H1 (cell line): ENCODE measurements at regions not wholly inside any gene's neighbourhood (a gene's known extent, or its start where the extent isn't known, plus 50 kb on each side); places are given as distances from the start of the nearest gene placed in this dataset.

Experiments
- CTCF ChIA-PET: fragments of 300-600 bp; sonication (Branson Sonifier 250); formaldehyde crosslinking; loops from one replicate; lab custom pipeline; 2021; ENCODE audit not compliant: partially characterized antibody; lab: Charles Lee
- POLR2A ChIA-PET: fragments of 300-600 bp; sonication (Branson Sonifier 250); formaldehyde crosslinking; loops from one replicate; lab custom pipeline; 2021; ENCODE audit warnings: inconsistent platforms; ENCODE audit not compliant: partially characterized antibody; lab: Charles Lee
- DNase-seq, 2 experiments: peaks; one replicate each; pipeline versions ENCODE4 v3.0.0 to v3.0.0-alpha.2; 2010 to 2022; ENCODE audit warnings: low spot score in 2 of 2, low read depth in 1 of 2, mixed read lengths in 1 of 2
- FAIRE-seq: peaks from 2 replicates; lab custom pipeline; 2011; peaks lifted over from hg19 to GRCh38; lab: Jason Lieb, UNC
- H2AFZ ChIP-seq: 2 replicates; pipeline ENCODE4 v1.8.1; 2012; ENCODE audit warnings: low read length, inconsistent platforms
- H2AK5ac ChIP-seq: 2 replicates; pipeline ENCODE4 v1.6.1; 2013; ENCODE audit warnings: low read depth, low read length
- H2BK120ac ChIP-seq: replicated peaks from 2 replicates; pipeline ENCODE3; 2013; ENCODE audit warnings: low read depth, low read length, inconsistent platforms
- H2BK12ac ChIP-seq: 2 replicates; pipeline ENCODE4 v1.6.1; 2013; ENCODE audit warnings: low read depth, low read length
- H2BK15ac ChIP-seq: 2 replicates; pipeline ENCODE4 v1.6.1; 2013; ENCODE audit warnings: low read length
- H2BK20ac ChIP-seq: 2 replicates; pipeline ENCODE4 v1.6.1; 2013; ENCODE audit warnings: low read length
- H2BK5ac ChIP-seq: 2 replicates; pipeline ENCODE4 v1.6.1; 2013; ENCODE audit warnings: low read depth, low read length
- H3K14ac ChIP-seq: 2 replicates; pipeline ENCODE4 v1.6.1; 2013; ENCODE audit warnings: inconsistent platforms; ENCODE audit not compliant: insufficient read length
- H3K18ac ChIP-seq: 2 replicates; pipeline ENCODE4 v1.6.1; 2013; ENCODE audit warnings: low read length; ENCODE audit errors: extremely low read depth
- H3K23ac ChIP-seq: 2 replicates; pipeline ENCODE4 v1.6.1; 2013; ENCODE audit warnings: inconsistent platforms; ENCODE audit not compliant: insufficient read length
- H3K23me2 ChIP-seq: 2 replicates; pipeline ENCODE4 v1.6.1; 2013; ENCODE audit warnings: low read depth, low read length
- H3K27ac ChIP-seq: 2 replicates; pipeline ENCODE4 v1.6.1; 2011; ENCODE audit warnings: low read depth, low read length, inconsistent platforms
- H3K27me3 ChIP-seq, 4 experiments: replicated peaks in 1 of 4; 1 replicate in 1 of 4; 2 replicates in 3 of 4; pipeline versions ENCODE4 v1.6.1 to v1.8.1; 2011 to 2013; ENCODE audit warnings: low read length in 3 of 4, mild to moderate bottlenecking in 3 of 4, inconsistent platforms in 2 of 4, mixed read lengths in 2 of 4, moderate library complexity in 1 of 4; ENCODE audit not compliant: control insufficient read depth in 3 of 4, insufficient read depth in 3 of 4; ENCODE audit errors: extremely low read depth in 1 of 4
- H3K36me3 ChIP-seq, 4 experiments: 2 replicates each; pipeline versions ENCODE4 v1.6.1 to v1.8.1; 2011 to 2013; ENCODE audit warnings: mild to moderate bottlenecking in 4 of 4, low read length in 3 of 4, moderate library complexity in 2 of 4, control low read depth in 1 of 4, inconsistent platforms in 1 of 4; ENCODE audit not compliant: insufficient read depth in 4 of 4, control insufficient read depth in 2 of 4
- H3K4ac ChIP-seq: replicated peaks from 2 replicates; pipeline ENCODE3; 2013; ENCODE audit warnings: low read length, low read depth, mixed read lengths, inconsistent platforms; ENCODE audit not compliant: insufficient read length
- H3K4me1 ChIP-seq, 4 experiments: replicated peaks in 1 of 4; 1 replicate in 1 of 4; 2 replicates in 3 of 4; pipeline versions ENCODE4 v1.6.1 to v1.8.1; 2011 to 2013; ENCODE audit warnings: low read length in 3 of 4, inconsistent platforms in 2 of 4, mixed read lengths in 1 of 4; ENCODE audit not compliant: insufficient read depth in 4 of 4, control insufficient read depth in 3 of 4
- H3K4me2 ChIP-seq, 2 experiments: 2 replicates each; pipeline versions ENCODE4 v1.6.1 to v1.8.1; 2011 to 2013; ENCODE audit warnings: low read depth in 2 of 2, low read length in 2 of 2, control low read depth in 1 of 2, inconsistent platforms in 1 of 2, mild to moderate bottlenecking in 1 of 2; ENCODE audit not compliant: insufficient read depth in 1 of 2
- H3K4me3 ChIP-seq, 4 experiments: fragments of 200-600, 300-600 bp in 1 of 4; sonication (generic), shearing (Covaris generic), sonication (Bioruptor Twin) in 1 of 4; 2 replicates each; pipeline versions ENCODE4 v1.5.1 to v1.8.1; 2011 to 2016; ENCODE audit warnings: low read length in 4 of 4, low read depth in 3 of 4, control low read depth in 2 of 4, inconsistent platforms in 2 of 4, mild to moderate bottlenecking in 2 of 4, mixed read lengths in 1 of 4, moderate library complexity in 1 of 4; ENCODE audit not compliant: insufficient read depth in 2 of 4; ENCODE audit errors: extremely low read depth in 1 of 4
- H3K56ac ChIP-seq: replicated peaks from 2 replicates; pipeline ENCODE3; 2013; ENCODE audit warnings: low read depth, mild to moderate bottlenecking, mixed read lengths, low read length, inconsistent platforms; ENCODE audit not compliant: insufficient read length
- H3K79me1 ChIP-seq: 2 replicates; pipeline ENCODE4 v1.6.1; 2013; ENCODE audit warnings: low read depth, low read length, control low read depth
- H3K79me2 ChIP-seq, 2 experiments: 2 replicates each; pipeline versions ENCODE4 v1.6.1 to v1.8.1; 2012 to 2013; ENCODE audit warnings: low read length in 2 of 2, mild to moderate bottlenecking in 2 of 2, inconsistent platforms in 1 of 2; ENCODE audit not compliant: insufficient read depth in 2 of 2, control insufficient read depth in 1 of 2
- H3K9ac ChIP-seq, 4 experiments: replicated peaks in 1 of 4; 1 replicate in 1 of 4; 2 replicates in 3 of 4; pipeline versions ENCODE4 v1.6.1 to v1.8.1; 2011 to 2013; ENCODE audit warnings: low read depth in 3 of 4, low read length in 3 of 4, control low read depth in 2 of 4, mild to moderate bottlenecking in 2 of 4, moderate library complexity in 2 of 4, inconsistent platforms in 1 of 4; ENCODE audit errors: extremely low read depth in 1 of 4
- H3K9me3 ChIP-seq, 2 experiments: 2 replicates each; pipeline versions ENCODE4 v1.6.1 to v1.8.1; 2012 to 2013; ENCODE audit warnings: mild to moderate bottlenecking in 2 of 2, moderate library complexity in 2 of 2, control low read depth in 1 of 2, inconsistent platforms in 1 of 2, low read depth in 1 of 2, low read length in 1 of 2, mixed read lengths in 1 of 2; ENCODE audit not compliant: insufficient read depth in 2 of 2
- H4K20me1 ChIP-seq, 2 experiments: replicated peaks in 1 of 2; 2 replicates each; pipeline versions ENCODE3 to v1.8.1; 2011 to 2013; ENCODE audit warnings: inconsistent platforms in 2 of 2, low read length in 2 of 2, mild to moderate bottlenecking in 1 of 2; ENCODE audit not compliant: insufficient read depth in 2 of 2, control insufficient read depth in 1 of 2
- H4K5ac ChIP-seq: 2 replicates; pipeline ENCODE4 v1.6.1; 2013; ENCODE audit warnings: low read length, low read depth, mixed read lengths, inconsistent platforms; ENCODE audit not compliant: insufficient read length
- H4K8ac ChIP-seq: 2 replicates; pipeline ENCODE4 v1.8.0; 2013; ENCODE audit warnings: mild to moderate bottlenecking, moderate library complexity, low read length, inconsistent platforms; ENCODE audit not compliant: insufficient read depth; ENCODE audit errors: extremely low read depth
- H4K91ac ChIP-seq: replicated peaks from 2 replicates; pipeline ENCODE3; 2013; ENCODE audit warnings: low read length, mixed read lengths, inconsistent platforms; ENCODE audit not compliant: insufficient read length
- CBX5 ChIP-seq: fragments of 300-800, 300-1000 bp; sonication (generic); IDR thresholded peaks from 2 replicates; pipeline ENCODE4 v1.7.1; 2016; ENCODE audit warnings: antibody characterized with exemption, low read length, low read depth
- CEBPB ChIP-seq: IDR thresholded peaks from 2 replicates; pipeline ENCODE4 v1.6.1; 2012; ENCODE audit warnings: low read depth, low read length
- CREB1 ChIP-seq: IDR thresholded peaks from 2 replicates; pipeline ENCODE4 v1.6.1; 2012; ENCODE audit warnings: inconsistent platforms
- FOSL1 ChIP-seq: IDR thresholded peaks from 2 replicates; pipeline ENCODE4 v1.6.1; 2011; ENCODE audit warnings: mild to moderate bottlenecking, low read depth, low read length, moderate library complexity; ENCODE audit not compliant: insufficient read depth
- NANOG ChIP-seq: IDR thresholded peaks from 2 replicates; pipeline ENCODE4 v1.6.1; 2011; ENCODE audit warnings: low read length, low read depth, mild to moderate bottlenecking, inconsistent platforms; ENCODE audit not compliant: insufficient read depth, poor library complexity, severe bottlenecking
- POLR2AphosphoS5 ChIP-seq: IDR thresholded peaks from 2 replicates; pipeline ENCODE4 v1.6.1; 2011; ENCODE audit warnings: low read depth, low read length
- POU5F1 ChIP-seq: IDR thresholded peaks from 2 replicates; pipeline ENCODE4 v1.6.1; 2011; ENCODE audit warnings: low read depth, mild to moderate bottlenecking, low read length, moderate library complexity
- RAD21 ChIP-seq, 2 experiments: IDR thresholded peaks in 1 of 2; conservative IDR thresholded peaks in 1 of 2; 2 replicates each; pipeline ENCODE4 v1.6.1; 2011; ENCODE audit warnings: low read depth in 2 of 2, low read length in 2 of 2, improper control_type of control experiment in 1 of 2, inconsistent platforms in 1 of 2, mild to moderate bottlenecking in 1 of 2, moderate library complexity in 1 of 2
- RNF2 ChIP-seq: fragments of 200-900, 300-1000 bp; sonication (generic); IDR thresholded peaks from 2 replicates; pipeline ENCODE4 v1.7.1; 2016; ENCODE audit warnings: borderline replicate concordance, low read depth, mild to moderate bottlenecking, antibody characterized with exemption, low read length; ENCODE audit not compliant: poor library complexity, severe bottlenecking; ENCODE audit errors: missing control alignments
- SAP30 ChIP-seq: fragments of 300-600 bp; sonication (generic); IDR thresholded peaks from 2 replicates; pipeline ENCODE4 v1.7.1; 2012; ENCODE audit warnings: low read length, moderate library complexity, mild to moderate bottlenecking, inconsistent platforms; ENCODE audit not compliant: insufficient read depth, insufficient replicate concordance
- SP4 ChIP-seq: IDR thresholded peaks from 2 replicates; pipeline ENCODE4 v1.6.1; 2012; ENCODE audit warnings: low read length, inconsistent platforms
- WGBS, 2 experiments: shearing (Covaris generic) in 1 of 2; methylation state at CpG; one replicate each; pipeline versions ENCODE4 v1.1.6 to v1.1.7; 2013 to 2015; ENCODE audit warnings: low lambda C conversion rate in 2 of 2, mixed read lengths in 2 of 2, inconsistent platforms in 1 of 2, low coverage in 1 of 2, missing lambda C conversion rate in 1 of 2; ENCODE audit not compliant: insufficient replicate concordance in 2 of 2, insufficient coverage in 1 of 2, insufficient read length in 1 of 2; ENCODE audit errors: extremely low coverage in 1 of 2, missing lambda C conversion rate in 1 of 2; 5-methylcytosine and 5-hydroxymethylcytosine counted together
- TF ChIP-seq, protein P1 (sequence below), 3 experiments: IDR thresholded peaks; 1 replicate in 2 of 3; 2 replicates in 1 of 3; pipeline versions ENCODE4 v1.5.1 to v1.6.1; 2011; ENCODE audit warnings: low read length in 3 of 3, mild to moderate bottlenecking in 3 of 3, inconsistent platforms in 2 of 3, low read depth in 1 of 3, moderate library complexity in 1 of 3; ENCODE audit not compliant: insufficient read depth in 1 of 3; ENCODE audit errors: control extremely low read depth in 1 of 3

DNA sequence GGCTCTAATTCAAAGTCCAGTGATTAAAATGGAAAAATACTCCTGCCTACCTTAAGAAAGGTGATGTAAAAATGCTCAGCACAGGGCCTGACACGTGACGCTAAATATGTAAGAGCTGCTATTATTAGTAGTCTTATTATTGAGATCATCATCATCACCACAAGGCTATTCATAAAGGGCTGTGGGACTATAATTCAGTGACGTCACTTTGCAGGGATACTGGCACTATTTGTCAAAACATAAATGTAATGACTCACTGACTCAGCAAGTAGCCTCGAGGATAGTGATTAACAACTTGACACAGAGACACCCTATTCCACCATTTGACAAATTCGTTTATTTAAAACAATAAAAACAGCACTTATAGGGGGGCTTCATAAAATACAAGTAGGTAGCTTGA is 258.9 kb downstream of the SPANXN1 start:
- POLR2A ChIA-PET, result no interaction called here
- Histone ChIP-seq H2BK12ac (no peak overlapping the region), H3K56ac (no peak overlapping the region), H3K36me3 (no peaks in the 10 kb centered on the region), H3K18ac (no peak overlapping the region), H4K91ac (no peak overlapping the region), H2BK5ac (no peak overlapping the region), H3K4me1 (no peaks in the 10 kb centered on the region), H3K79me2 (no peaks in the 10 kb centered on the region), H3K4ac (no peak overlapping the region), H3K4me2 (no peak overlapping the region), H2AK5ac (no peak overlapping the region), H4K20me1 (no peaks in the 10 kb centered on the region), H4K8ac (no peak overlapping the region), H3K4me3 (no peak overlapping the region), H3K79me1 (no peaks in the 10 kb centered on the region), H3K23me2 (no peaks in the 10 kb centered on the region), H2BK120ac (no peak overlapping the region), H3K27ac (no peak overlapping the region), H2AFZ (no peak overlapping the region), H3K9me3 (no peaks in the 10 kb centered on the region), H3K14ac (no peak overlapping the region), H3K9ac (no peak overlapping the region), H2BK15ac (no peak overlapping the region), H4K5ac (no peak overlapping the region), H3K27me3 (no peaks in the 10 kb centered on the region), H3K23ac (no peak overlapping the region), H2BK20ac (no peak overlapping the region)
- WGBS, 2 experiments, result 81% methylated on average over 5 of the region's 5 CpGs; no CpG with 5 or more reads in 1 of the 2 experiments
- CTCF ChIA-PET, result no interaction called here
- FAIRE-seq, result no peak
- DNase-seq, result no peak
- TF ChIP-seq POLR2AphosphoS5 (no peak), NANOG (no peak), POU5F1 (no peak), SAP30 (no peak), SP4 (no peak), RAD21 (IDR thresholded peaks at IDR 0.05 in 1 of 2, conservative IDR thresholded peaks at IDR 0.05 in 1 of 2; ENCODE audit: low read depth in 2 of 2, low read length in 2 of 2) (no peak), FOSL1 (no peak), CREB1 (no peak), CBX5 (no peak), CEBPB (no peak), RNF2 (no peak)
- TF ChIP-seq, protein P1, sequence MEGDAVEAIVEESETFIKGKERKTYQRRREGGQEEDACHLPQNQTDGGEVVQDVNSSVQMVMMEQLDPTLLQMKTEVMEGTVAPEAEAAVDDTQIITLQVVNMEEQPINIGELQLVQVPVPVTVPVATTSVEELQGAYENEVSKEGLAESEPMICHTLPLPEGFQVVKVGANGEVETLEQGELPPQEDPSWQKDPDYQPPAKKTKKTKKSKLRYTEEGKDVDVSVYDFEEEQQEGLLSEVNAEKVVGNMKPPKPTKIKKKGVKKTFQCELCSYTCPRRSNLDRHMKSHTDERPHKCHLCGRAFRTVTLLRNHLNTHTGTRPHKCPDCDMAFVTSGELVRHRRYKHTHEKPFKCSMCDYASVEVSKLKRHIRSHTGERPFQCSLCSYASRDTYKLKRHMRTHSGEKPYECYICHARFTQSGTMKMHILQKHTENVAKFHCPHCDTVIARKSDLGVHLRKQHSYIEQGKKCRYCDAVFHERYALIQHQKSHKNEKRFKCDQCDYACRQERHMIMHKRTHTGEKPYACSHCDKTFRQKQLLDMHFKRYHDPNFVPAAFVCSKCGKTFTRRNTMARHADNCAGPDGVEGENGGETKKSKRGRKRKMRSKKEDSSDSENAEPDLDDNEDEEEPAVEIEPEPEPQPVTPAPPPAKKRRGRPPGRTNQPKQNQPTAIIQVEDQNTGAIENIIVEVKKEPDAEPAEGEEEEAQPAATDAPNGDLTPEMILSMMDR (IDR thresholded peaks at IDR 0.05; ENCODE audit: control extremely low read depth in 1 of 3, insufficient read depth in 1 of 3, low read depth in 1 of 3, low read length in 3 of 3), result no peak
